ENCODE measurements at regions not wholly inside any gene's neighbourhood (a gene's known extent, or its start where the extent isn't known, plus 50 kb on each side); places are given as distances from the start of the nearest gene placed in this dataset.

DNA sequence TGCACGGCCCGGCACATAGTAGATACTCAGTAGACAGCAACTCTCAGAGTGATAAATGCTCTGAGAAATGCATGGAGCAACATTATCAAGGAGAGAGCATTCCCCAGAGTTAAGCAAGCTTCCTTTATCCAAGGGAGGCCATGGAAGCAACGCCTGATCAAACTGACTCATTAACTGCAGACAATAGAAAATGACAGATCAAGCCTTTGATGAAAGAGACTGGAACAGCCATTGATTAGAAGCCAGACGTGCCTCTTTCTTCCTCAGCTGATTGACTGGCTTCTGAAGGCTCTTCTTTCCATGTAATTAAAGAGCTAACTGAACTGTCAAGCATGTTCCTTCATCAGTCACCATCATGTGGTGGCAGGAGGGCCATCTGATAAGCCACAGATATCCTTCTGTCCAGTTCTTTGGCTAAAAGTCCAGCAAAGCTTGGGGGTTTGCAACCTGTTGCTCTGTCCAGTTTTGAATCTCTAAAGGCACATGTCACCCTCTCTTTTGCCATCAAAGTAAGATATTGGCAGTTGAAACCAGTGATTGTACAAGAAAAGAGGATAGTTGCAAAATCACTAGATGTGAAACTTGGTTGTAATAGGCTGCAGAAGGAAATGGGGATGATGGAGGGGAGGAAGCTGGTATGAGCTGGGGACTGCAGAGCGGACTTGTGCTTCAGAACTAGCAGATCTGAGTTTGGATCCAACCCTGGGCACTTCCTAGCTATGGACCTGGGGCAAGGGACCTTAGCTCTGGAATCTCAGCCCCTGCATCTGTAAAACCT, 188.0 kb downstream of the HAPSTR1 start:
- intact Hi-C loops (cut with DNase I) = loop anchor here (10.0 kb wide), 1 partner anchor 895 kb away; no protein-coding TSS in a partner anchor

DNA sequence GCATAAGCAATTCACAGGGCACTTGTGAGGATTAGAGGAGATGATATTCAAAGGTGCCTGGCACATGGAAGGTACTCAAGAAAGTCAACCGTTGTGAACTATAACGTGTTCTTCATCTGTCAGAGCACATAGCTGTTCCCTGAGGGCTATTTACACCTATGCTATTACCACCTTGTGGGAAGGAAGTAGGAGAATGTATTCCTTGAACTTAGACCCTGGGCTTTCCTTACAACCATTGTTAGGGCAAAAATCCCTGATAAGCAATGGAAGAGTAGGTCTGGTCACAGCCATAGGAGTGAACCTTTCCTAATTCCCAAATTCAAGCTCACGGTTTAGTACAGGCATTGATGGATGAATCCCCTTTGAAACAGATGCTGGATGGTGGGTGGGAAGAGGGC, 188.6 kb downstream of the HAPSTR1 start:
- intact Hi-C loops (cut with DNase I) = no loop called here

More for the DNA sequence above, 188.0 kb downstream of the HAPSTR1 start:
- DNase-seq (ENCODE audit: low spot score) = no peak

DNA sequence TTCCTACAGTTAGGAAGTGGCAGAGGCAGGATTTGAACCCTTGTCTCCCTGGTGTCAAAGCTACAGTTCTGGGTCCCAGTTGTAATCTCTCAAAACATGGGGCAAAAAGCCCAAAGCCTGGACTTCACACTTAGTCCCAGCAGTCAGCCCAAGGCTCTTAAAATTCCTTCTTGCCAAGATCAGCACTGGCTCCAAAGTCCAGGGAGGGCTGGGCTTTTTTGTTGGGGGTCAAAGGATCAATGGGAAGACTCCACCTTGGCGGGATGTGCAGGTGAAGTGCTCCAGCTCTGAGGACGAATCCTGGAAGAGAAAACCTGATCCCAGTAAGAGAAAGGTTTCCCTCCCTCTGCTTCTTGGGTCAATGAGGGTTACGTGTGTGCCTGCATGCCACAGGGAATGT, 195.5 kb downstream of the HAPSTR1 start:
- intact Hi-C loops (cut with DNase I) = no loop called here
- no peak for DNase-seq (ENCODE audit: low spot score)

More for the DNA sequence above, 188.6 kb downstream of the HAPSTR1 start:
- DNase-seq (ENCODE audit: low spot score) = no peak

DNA sequence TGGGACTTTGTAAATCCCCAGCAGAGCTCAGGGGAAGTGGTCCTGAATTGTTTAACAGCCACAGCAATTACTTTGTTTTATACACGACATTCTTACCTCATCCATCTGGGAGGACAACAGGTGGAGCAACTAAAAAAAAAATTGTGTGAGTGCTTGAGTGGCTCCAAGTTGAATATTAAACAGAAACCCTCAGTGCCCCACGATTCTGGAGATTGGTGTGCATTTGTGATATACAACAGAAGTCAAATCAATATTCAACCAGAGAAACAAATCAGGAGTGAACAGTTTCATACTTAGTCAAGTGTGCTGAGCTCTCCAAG, 204.8 kb downstream of the HAPSTR1 start:
- no peak for DNase-seq (ENCODE audit: low spot score)
- intact Hi-C loops (cut with DNase I) = loop anchor here (5.0 kb wide), 1 partner anchor 886 kb away; the partner anchor contains the start of gene GRIN2A

DNA sequence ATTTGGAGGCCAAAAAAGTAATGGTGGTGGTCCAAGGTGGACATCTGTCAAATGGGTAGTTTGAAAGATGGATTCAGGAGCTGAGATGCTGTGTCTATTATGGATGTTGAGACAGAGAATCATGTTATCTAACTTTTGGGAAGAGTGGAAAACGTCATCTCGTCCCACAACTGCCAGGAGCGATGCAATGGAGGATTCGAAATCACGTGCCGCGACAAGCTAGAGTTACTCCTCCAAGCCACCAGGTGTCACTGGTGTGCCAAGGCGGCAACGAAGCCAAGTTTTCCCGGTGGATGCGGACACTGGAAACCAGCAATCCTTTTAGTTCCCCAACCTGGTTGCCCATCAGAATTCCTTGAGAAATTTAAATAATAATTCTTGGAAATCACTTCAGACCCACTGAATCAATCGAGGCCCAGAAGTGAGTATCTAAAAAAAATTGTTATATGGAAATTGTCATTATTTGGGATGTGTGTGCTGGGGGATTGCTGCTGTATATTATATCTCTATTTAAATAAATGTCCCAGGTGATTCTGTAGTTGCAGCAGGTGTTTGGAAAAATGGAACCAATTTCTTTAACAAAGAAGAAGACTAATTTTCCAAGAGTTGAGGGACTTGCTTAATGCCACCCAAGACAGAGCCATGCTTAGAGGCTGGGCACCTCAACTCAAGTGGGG, 206.1 kb downstream of the HAPSTR1 start:
- no peak for DNase-seq (ENCODE audit: low spot score)
- intact Hi-C loops (cut with DNase I) = loop anchor here (5.0 kb wide), 1 partner anchor 885 kb away; the partner anchor contains the start of gene GRIN2A

DNA sequence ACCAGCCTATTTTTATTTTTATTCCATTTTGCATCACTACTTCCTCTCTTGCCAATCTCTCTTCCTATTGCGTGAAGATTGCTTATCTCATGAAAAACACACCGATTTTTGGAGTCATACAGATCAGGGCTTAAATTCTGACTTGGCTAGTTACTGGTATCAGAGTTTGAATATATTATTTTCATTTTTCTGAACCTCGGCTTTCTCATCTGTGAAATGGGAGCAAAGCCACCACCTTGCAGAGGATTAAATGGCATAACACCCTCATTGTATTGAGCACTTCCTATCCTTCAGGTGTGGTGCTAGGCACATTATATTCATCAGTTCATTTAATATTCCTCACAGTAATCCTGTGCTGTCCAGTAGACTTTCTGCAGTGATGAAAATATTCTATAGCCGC, 208.8 kb downstream of the HAPSTR1 start:
- intact Hi-C loops (cut with DNase I) = no loop called here
- DNase-seq (ENCODE audit: low spot score) = no peak

DNA sequence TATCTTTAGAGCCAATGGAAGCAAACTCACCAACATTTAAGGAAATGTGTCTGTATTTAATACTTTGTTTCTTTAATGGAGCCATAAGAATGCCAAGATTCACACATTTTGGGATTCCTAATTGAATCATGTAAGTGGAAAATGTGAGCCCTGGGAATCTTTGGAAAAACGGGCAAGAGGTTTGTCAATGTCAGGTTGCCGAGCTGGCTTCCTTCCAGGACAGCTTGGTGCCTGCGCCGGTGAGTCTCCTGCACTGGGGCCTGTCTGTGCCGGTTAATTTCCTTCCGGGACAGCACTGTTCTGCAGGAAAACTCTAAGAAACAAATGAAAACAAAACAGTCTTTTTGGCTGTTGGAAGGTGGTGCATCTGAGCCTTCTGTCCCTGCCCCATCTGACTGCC, 210.6 kb downstream of the HAPSTR1 start:
- DNase-seq (ENCODE audit: low spot score) = no peak
- intact Hi-C loops (cut with DNase I) = no loop called here

DNA sequence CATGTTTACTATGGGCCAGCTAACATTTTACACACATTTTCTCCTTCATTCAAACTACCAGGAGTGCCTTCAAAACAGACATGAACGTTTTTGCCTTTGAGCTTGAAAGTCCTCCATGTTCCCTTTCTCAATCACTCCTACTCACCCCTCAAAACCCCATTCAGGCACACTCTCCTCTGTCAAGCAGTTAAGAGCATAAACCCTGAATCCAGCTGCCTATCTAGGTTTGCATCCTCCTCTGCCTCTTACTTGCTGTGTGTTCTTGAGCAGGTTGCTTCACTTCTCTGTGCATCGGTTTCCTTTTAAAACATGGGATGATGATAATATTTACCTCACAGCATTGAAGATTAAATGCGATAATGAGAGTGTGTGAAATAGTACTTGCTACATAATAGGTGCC, 215.3 kb downstream of the HAPSTR1 start:
- no peak for DNase-seq (ENCODE audit: low spot score)
- intact Hi-C loops (cut with DNase I) = no loop called here

DNA sequence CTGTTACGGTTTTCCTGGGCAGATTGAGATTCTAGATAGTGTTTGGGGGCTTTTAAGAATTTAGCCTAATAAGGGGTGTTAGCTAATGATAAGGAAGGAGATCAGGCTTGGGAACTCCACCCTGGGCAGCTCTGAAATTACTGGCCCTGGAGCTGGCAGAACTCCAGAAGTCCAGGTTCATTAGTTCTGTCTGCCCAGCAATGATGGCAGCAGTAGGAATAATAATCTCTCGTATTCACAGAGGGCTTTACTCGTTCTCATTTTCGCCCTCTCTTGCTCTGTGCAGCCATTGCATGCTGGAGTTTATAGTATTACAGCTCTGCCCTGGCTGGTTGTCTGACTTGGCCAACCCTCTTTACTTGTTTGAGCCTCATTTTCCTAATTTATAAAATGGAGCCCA, 216.0 kb downstream of the HAPSTR1 start:
- no peak for DNase-seq (ENCODE audit: low spot score)
- intact Hi-C loops (cut with DNase I) = no loop called here

DNA sequence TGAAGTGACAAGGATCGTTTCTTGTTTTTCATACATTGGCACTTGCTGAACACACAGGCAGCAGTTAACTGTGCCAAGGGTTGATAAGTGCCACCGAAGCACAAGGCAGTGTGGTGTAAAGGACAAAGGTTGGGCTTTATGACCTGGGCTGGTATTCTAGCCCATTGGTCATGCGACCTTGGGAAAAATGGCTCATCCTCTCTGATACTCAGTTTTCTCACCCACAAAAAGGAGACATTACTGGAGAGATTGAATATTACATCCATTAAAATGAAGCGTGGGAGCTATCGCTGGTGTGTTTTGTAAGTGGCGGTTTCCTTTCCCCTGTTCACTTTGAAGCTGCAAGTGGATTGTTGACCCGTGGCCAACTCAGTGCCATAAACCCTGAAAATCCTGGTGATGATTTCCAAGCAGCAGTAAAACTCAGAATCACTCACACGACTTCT, 216.9 kb downstream of the HAPSTR1 start:
- no peak for DNase-seq (ENCODE audit: low spot score)
- intact Hi-C loops (cut with DNase I) = no loop called here

DNA sequence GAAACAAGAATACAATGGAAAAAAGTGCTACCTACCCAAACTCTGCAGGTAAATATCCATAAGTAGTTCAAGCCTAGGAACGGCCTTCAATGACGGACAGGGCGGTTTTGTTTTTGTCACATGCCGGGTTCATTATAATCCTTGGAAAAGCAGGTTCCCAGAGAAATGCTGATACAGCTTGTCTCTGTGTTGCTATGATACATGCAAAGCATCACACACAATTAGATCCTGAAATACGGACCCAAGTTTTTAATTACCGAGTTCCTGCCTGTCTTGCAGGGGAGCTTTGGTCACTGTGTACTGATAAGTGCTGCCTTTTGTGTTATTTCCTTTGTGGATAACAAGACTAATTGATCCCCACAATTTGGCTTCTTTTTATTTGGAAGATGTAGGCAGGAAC, 217.4 kb downstream of the HAPSTR1 start:
- intact Hi-C loops (cut with DNase I) = no loop called here

DNA sequence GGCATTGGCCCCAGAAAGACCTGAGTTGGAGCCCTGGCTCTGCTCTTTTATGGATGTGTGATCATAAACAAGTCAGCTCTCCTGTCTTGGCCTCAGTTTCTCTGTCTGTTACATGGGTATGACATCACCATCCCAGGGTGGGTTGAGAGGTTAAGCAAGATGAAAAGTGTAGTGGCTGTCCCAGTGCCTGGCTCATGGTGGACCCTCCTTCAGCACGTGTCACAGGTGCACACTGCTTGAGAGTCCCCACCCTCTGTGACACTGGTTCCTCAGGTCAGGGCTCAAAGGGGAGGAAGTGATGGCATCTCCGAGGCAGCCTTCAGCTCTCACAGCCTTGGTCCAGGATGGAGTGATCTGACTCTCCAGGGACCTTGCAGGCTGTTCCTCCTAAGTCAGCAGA, 218.4 kb downstream of the HAPSTR1 start:
- no peak for DNase-seq (ENCODE audit: low spot score)
- intact Hi-C loops (cut with DNase I) = no loop called here

More for the DNA sequence above, 217.4 kb downstream of the HAPSTR1 start:
- DNase-seq (ENCODE audit: low spot score) = no peak

DNA sequence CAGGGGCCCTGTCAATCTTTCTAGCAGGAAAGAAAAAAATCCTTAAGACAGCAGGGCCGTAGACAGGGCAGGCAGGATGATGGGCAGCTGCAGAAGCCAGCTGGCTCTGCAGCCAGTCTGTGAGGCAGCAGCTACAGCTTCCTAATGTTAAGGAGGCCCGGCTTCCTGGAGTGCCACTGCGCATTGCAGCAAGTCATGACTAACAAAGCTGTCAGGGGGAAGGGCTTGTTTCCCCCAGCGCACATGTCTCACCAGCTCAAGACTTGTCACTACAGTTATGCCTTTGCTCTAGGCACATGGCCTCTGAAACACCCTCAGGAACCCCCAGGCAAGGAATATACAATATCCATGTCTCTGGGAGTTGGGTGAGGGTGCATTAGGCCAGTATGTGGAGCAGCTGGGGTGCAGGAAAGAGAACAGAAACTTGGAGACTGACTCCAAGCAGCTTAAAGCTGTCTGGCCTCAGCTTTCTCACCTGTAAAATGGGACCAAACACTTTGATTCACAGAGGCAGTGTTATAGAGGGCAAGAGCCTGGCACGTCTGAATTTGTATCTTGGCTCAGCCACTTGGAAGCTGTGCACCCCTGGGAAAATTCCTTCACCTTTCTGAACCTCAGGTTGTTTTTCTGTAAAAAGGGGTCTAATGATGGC, 220.0 kb downstream of the HAPSTR1 start:
- intact Hi-C loops (cut with DNase I) = no loop called here
- no peak for DNase-seq (ENCODE audit: low spot score)

DNA sequence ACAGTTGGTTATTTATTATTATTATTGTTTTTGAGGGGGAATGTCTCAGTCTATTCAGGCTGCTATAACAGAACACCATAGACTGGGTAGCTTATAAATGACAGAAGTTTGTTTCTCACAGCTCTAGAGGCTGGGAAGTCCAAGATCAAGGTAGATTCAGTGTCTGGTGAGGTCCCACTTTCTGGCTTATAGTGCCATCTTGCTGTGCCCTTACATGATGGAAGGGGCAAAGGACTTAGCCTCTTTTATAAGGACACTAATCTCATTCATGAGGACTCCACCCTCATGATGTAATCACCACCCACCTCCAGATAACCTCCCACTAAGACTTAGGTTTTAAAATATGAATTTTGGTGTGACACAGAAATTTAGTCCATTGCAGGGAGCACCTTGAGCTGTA, 224.6 kb downstream of the HAPSTR1 start:
- DNase-seq (ENCODE audit: low spot score) = no peak
- intact Hi-C loops (cut with DNase I) = no loop called here

DNA sequence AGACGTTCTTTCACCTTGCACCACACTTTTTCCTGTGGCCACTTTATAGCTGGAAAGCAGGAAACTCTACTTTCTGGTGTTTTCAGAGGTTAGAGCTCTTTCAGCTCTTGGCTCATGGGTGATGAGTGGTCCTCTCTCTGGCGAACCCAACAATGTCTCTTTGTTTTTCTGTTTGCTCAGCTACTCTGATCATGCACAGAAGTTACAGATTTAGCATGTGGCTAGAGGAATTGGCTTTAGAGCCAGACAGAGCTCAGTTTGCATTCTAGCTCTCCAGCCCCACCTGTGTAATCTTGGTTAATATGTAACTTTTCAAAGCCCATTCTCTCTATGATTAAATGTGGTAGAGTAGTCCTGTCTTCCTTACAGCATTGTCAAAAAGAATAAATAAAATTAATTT, 225.2 kb downstream of the HAPSTR1 start:
- intact Hi-C loops (cut with DNase I) = no loop called here
- no peak for DNase-seq (ENCODE audit: low spot score)

DNA sequence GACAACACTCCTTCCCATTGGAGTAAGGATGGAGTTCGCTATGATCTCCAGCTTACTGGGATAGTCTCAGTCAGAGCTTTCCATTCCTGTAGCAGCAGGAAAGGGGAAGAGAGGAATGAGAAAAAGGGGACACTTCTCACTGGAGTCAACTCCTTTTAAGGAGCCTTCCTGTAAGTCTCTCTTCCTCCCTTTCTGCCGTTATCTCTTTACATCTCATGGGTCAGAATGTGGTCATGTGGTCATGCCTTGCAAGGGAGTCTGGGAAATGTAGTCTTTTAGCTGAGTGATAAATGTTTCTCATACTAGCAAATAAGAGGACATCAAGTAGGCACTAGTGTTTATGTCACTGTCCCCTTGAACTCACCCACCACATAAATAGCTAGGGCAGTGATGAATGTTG, 227.3 kb downstream of the HAPSTR1 start:
- intact Hi-C loops (cut with DNase I) = no loop called here
- DNase-seq (ENCODE audit: low spot score) = no peak

DNA sequence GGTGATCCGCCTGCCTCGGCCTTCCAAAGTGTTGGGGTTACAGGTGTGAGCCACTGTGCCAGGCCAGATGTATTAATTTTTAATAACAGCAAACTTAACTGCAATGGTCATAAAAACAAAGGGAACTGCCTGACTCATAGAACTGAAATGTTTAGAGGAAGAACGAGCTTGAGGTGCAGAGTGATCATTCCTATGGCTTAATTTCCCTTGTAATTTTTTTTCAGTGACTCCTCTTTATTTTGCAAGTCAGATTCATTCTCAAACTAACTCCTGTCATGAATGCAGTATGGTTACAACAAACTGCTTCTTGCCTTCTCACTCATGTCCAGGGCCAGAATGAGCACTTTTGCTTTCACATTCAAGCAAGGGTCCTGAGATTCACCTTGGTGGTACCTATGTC, 231.3 kb downstream of the HAPSTR1 start:
- intact Hi-C loops (cut with DNase I) = no loop called here
- DNase-seq (ENCODE audit: low spot score) = no peak

DNA sequence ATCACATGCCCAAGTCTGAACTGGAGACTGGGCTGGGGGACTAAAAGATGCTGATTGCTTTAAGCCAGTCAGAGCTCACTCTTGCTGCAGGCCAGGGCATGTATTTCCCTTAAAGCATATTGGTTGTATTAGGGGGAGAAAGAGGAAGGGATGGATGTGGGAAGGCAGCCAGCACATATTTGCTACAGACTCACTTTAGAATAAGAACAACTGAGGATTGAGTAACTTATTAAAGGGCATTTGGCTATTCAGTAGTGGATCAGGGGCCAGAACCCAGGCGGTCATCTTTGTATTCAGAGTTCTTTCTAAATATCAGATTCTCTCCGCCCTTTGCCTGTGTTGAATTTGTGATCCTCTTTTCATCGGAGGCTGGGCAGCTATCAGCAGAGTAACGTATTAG, 231.7 kb downstream of the HAPSTR1 start:
- DNase-seq (ENCODE audit: low spot score) = no peak
- intact Hi-C loops (cut with DNase I) = no loop called here

DNA sequence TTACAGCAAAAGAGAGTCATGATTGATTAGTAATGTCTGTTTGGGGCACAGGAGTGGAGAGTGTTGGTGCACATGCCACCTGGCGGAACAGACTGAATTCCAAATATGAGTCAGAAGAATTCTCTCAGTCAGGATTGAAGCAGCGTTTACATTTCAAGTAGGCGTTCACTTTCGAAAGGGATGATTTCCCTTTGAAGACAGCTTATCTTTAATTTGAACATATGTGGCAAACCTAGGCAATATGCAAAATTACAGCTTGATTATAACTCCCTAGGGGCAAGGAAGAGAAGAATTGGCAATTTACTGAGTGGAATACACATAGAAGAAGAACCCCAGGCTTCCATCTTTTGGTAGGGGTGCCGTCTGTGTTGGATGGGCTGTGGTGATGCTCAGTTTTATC, 235.8 kb downstream of the HAPSTR1 start:
- intact Hi-C loops (cut with DNase I) = no loop called here
- no peak for DNase-seq (ENCODE audit: low spot score)

DNA sequence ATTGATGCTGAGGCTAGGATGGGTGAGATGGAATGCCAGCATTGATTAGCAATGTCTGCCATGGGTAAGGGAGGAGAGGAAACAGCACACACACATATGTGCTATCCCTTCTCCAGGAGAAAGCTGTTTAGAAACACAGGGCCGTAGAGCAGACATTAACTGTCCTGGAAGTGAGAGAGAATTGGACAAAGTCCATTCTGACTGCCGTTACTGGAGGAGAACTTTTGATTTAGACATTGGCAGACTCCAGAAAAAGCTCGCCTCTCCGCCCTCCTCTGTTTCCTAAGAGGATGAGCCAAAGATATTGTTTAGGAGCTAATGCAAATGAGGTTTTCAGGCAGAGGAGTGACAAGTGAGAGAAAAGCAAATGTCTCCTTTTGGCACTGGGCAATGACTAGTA, 237.0 kb downstream of the HAPSTR1 start:
- intact Hi-C loops (cut with DNase I) = no loop called here

DNA sequence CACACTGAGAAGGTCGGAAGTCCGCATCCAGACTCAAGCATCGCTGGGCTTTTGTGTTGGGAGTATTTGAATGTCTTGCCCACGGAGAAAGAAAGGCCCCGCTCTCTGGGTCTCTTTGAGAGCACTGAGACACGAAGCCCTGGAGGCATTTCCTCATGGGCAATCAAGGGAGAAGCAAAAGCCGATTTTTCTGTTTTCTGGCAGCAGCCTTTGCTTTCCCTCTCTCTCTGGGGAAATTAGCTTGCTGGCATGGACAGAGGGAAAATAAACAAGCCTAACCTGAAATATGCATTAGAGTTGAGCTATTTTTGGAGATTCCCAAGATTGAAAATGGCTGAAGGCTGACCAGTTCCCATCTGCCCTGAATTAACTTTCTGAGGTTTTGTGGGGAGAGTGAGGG, 238.7 kb downstream of the HAPSTR1 start:
- no peak for DNase-seq (ENCODE audit: low spot score)

More for the DNA sequence above, 237.0 kb downstream of the HAPSTR1 start:
- DNase-seq (ENCODE audit: low spot score) = no peak

More for the DNA sequence above, 238.7 kb downstream of the HAPSTR1 start:
- intact Hi-C loops (cut with DNase I) = no loop called here
